ENCODE measurements at regions not wholly inside any gene's neighbourhood (a gene's known extent, or its start where the extent isn't known, plus 50 kb on each side); places are given as distances from the start of the nearest gene placed in this dataset.
"Not testable (repeated sequence)": the region's sequence is repeated elsewhere in the genome, so short reads cannot be mapped to it uniquely, and the experiment has no call there.

- no peak for DNase-seq
- intact Hi-C loops (cut with DNase I), result no loop called here
These were observed 544.2 kb upstream of the CCDC179 start for GRCh38 chr11:23404225-23405160.

- intact Hi-C loops (cut with DNase I), result no loop called here
- no peak for DNase-seq
These were observed 545.2 kb upstream of the CCDC179 start for GRCh38 chr11:23405350-23405937.

GRCh38 chr11:23406131-23406819 lies 546.0 kb upstream of the CCDC179 start:
- DNase-seq, result no peak
- intact Hi-C loops (cut with DNase I), result no loop called here

- DNase-seq, result no peak
- intact Hi-C loops (cut with DNase I), result no loop called here
These were observed 552.8 kb upstream of the CCDC179 start for GRCh38 chr11:23413057-23413456.

GRCh38 chr11:23423104-23423503 lies 562.8 kb upstream of the CCDC179 start:
- intact Hi-C loops (cut with DNase I), result no loop called here
- no peak for DNase-seq

- no peak for DNase-seq
- intact Hi-C loops (cut with DNase I), result no loop called here
These were observed 563.4 kb upstream of the CCDC179 start for GRCh38 chr11:23423656-23424055.

- intact Hi-C loops (cut with DNase I), result no loop called here
- DNase-seq, result no peak
These were observed 565.1 kb upstream of the CCDC179 start for GRCh38 chr11:23425381-23425780.

- intact Hi-C loops (cut with DNase I), result no loop called here
- DNase-seq, result no peak
These were observed 569.3 kb upstream of the CCDC179 start for GRCh38 chr11:23429569-23429968.

GRCh38 chr11:23453522-23453921 lies 593.2 kb upstream of the CCDC179 start:
- intact Hi-C loops (cut with DNase I), result no loop called here
- no peak for DNase-seq

GRCh38 chr11:23455321-23455891 lies 595.1 kb upstream of the CCDC179 start:
- intact Hi-C loops (cut with DNase I), result no loop called here
- no peak for DNase-seq

- intact Hi-C loops (cut with DNase I), result no loop called here
- no peak for DNase-seq
These were observed 597.4 kb upstream of the CCDC179 start for GRCh38 chr11:23457641-23458040.

- intact Hi-C loops (cut with DNase I), result no loop called here
- DNase-seq, result no peak
These were observed 611.6 kb upstream of the CCDC179 start for GRCh38 chr11:23471878-23472277.

- no peak for DNase-seq
- intact Hi-C loops (cut with DNase I), result no loop called here
These were observed 613.5 kb upstream of the CCDC179 start for GRCh38 chr11:23473782-23474181.

GRCh38 chr11:23480736-23481135 lies 620.5 kb upstream of the CCDC179 start:
- intact Hi-C loops (cut with DNase I), result no loop called here
- no peak for DNase-seq

GRCh38 chr11:23484146-23484545 lies 623.9 kb upstream of the CCDC179 start:
- intact Hi-C loops (cut with DNase I); DNase-seq: not testable (repeated sequence)

GRCh38 chr11:23484618-23485017 lies 624.3 kb upstream of the CCDC179 start:
- intact Hi-C loops (cut with DNase I), result not testable (repeated sequence)

GRCh38 chr11:23490557-23491235 lies 630.4 kb upstream of the CCDC179 start:
- intact Hi-C loops (cut with DNase I), result no loop called here
- DNase-seq, result no peak

More at GRCh38 chr11:23484618-23485017, 624.3 kb upstream of the CCDC179 start:
- DNase-seq, result not testable (repeated sequence)

- no peak for DNase-seq
- intact Hi-C loops (cut with DNase I), result no loop called here
These were observed 634.7 kb upstream of the CCDC179 start for GRCh38 chr11:23494981-23495380.

GRCh38 chr11:23496340-23496739 lies 636.1 kb upstream of the CCDC179 start:
- no peak for DNase-seq
- intact Hi-C loops (cut with DNase I), result no loop called here
